ENCODE measurements at regions not wholly inside any gene's neighbourhood (a gene's known extent, or its start where the extent isn't known, plus 50 kb on each side); places are given as distances from the start of the nearest gene placed in this dataset.
"Not testable (repeated sequence)": the region's sequence is repeated elsewhere in the genome, so short reads cannot be mapped to it uniquely, and the experiment has no call there.

DNA sequence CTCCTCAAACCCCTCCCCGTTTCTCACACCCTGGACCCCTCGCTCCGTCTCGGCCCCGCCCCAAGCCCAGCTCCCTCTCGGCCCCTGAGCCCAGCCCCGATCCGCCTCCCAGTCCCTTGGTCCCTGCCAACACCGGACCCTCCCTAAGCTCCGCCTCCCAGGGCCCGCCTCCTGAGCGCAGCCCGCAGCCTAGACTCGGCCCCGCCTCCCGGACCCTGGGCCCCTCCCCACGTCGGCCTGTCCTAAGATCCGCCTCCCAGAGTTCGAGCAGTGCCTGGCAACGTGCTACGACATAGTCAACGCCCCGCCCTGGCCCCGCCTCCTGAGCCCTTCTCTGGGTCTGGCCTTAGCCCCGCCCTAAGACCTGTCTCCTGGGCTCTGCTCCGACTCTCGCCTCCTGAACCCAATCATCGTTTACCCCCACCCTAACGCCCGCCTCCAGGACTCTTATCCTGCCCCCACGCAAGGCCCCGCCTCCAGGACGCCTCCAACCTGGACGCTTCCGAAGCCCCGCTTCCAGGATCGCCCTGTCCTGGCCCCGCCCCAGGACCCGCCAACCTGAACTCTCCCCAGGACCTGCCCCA is 53.1 kb upstream of the ROPN1B start:
- DNase-seq (ENCODE audit: low read depth in 3 of 3): peak; percentile 96 to 99 (median 96)

DNA sequence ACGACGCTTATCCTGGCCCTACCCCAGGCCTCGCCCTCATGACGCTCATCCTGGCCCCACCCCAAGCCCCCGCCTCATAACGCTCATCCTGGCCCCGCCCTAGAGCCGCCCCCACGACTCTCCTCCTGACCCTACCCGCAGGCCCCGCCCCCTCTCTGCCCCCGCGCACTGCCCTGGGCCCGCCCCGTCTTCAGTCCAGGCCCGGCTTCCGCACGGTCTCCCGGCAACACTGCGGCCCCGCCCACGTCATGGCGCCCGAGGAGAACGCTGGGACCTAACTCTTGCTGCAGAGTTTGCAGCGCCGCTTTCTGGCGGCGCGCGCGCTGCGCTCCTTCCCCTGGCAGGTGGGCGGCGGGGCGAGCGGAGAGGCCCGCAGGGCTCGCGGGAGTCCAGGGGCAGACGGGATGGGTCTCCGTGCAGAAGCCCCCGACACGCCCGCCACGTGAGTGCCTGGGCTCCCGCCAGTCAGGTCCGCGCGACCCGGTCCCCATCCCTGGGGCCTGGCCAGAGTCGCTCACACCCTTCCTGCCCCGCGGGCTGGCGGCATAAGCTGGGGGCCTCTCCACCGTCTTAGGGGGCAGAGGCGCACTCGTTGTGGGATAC is 52.5 kb upstream of the ROPN1B start:
- DNase-seq (ENCODE audit: low read depth in 3 of 3): peak in 1 of 3 donors; percentile 92

GRCh38 chr3:125917020-125917549 is 51.9 kb upstream of the ROPN1B start:
- DNase-seq (ENCODE audit: low read depth in 3 of 3): peak in 1 of 3 donors; percentile 6

DNA sequence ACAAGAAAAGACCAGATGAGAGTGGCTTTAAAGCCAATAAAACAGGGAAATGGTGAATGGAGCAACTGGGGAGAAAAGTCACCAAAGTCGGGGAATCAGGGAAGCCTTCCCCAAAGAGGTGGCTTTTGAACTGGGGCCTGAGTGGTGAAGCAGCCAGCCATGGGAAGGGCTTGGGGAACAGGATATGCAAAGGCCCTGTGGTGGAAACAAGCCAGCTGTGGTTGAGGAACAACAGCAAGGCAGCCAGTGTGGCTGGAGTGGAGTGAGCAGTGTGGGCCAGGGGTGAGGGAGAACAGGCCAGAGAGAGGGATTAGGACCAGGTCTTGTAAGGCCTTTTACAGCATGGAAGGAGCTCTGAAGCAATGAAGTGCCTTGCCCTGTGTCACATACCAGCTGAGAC is 51.0 kb upstream of the ROPN1B start:
- not testable (repeated sequence) for DNase-seq (ENCODE audit: low read depth in 3 of 3)

GRCh38 chr3:125918451-125918850 is 50.5 kb upstream of the ROPN1B start:
- DNase-seq (ENCODE audit: low read depth in 3 of 3): not testable (repeated sequence)

GRCh38 chr3:125918866-125919265 is 50.1 kb upstream of the ROPN1B start:
- DNase-seq (ENCODE audit: low read depth in 3 of 3): not testable (repeated sequence)
